ENCODE measurements at regions not wholly inside any gene's neighbourhood (a gene's known extent, or its start where the extent isn't known, plus 50 kb on each side); places are given as distances from the start of the nearest gene placed in this dataset.

GRCh38 chr20:20881808-20882207 lies 169.4 kb upstream of the RALGAPA2 start:
- Histone ChIP-seq H2AFZ (ENCODE audit: low read length) (no peak overlapping the region), H3K9me2 (replicated peaks; ENCODE audit: insufficient read depth, low read length) (no peaks in the 10 kb centered on the region), H3K79me2 (ENCODE audit: low read length) (no peaks in the 10 kb centered on the region), H3K27me3 (ENCODE audit: low read length) (no peaks in the 10 kb centered on the region), H3K4me2 (ENCODE audit: low read depth, low read length, poor library complexity, severe bottlenecking) (no peak overlapping the region), H3K27ac (ENCODE audit: low read length) (no peak overlapping the region), H4K20me1 (ENCODE audit: insufficient read depth, low read depth, low read length) (no peaks in the 10 kb centered on the region), H3K4me3 (ENCODE audit: low read length) (no peak overlapping the region), H3K9me3 (ENCODE audit: low read length) (no peaks in the 10 kb centered on the region), H3K4me1 (ENCODE audit: low read length) (no peaks in the 10 kb centered on the region), H3K36me3 (ENCODE audit: insufficient read depth, low read length) (no peaks in the 10 kb centered on the region), H3K9ac (ENCODE audit: low read length) (no peak overlapping the region)
- DNase-seq, result no peak

- no peak overlapping the region for H3K27ac ChIP-seq (ENCODE audit: low read length)
- H3K9ac ChIP-seq (ENCODE audit: low read length), result no peak overlapping the region
- H2AFZ ChIP-seq (ENCODE audit: low read length), result no peak overlapping the region
- H3K9me2 ChIP-seq (replicated peaks; ENCODE audit: insufficient read depth, low read length), result no peaks in the 10 kb centered on the region
- H4K20me1 ChIP-seq (ENCODE audit: insufficient read depth, low read depth, low read length), result no peaks in the 10 kb centered on the region
- no peaks in the 10 kb centered on the region for H3K9me3 ChIP-seq (ENCODE audit: low read length)
- no peak overlapping the region for H3K4me3 ChIP-seq (ENCODE audit: low read length)
- H3K36me3 ChIP-seq (ENCODE audit: insufficient read depth, low read length), result no peaks in the 10 kb centered on the region
- no peaks in the 10 kb centered on the region for H3K79me2 ChIP-seq (ENCODE audit: low read length)
- H3K4me1 ChIP-seq (ENCODE audit: low read length), result no peaks in the 10 kb centered on the region
- H3K4me2 ChIP-seq (ENCODE audit: low read depth, low read length, poor library complexity, severe bottlenecking), result no peak overlapping the region
- no peaks in the 10 kb centered on the region for H3K27me3 ChIP-seq (ENCODE audit: low read length)
- no peak for DNase-seq
Measured at GRCh38 chr20:20877079-20877478, 164.6 kb upstream of the RALGAPA2 start.

- H3K9me2 ChIP-seq (replicated peaks; ENCODE audit: insufficient read depth, low read length), result no peaks in the 10 kb centered on the region
- H4K20me1 ChIP-seq (ENCODE audit: insufficient read depth, low read depth, low read length), result no peaks in the 10 kb centered on the region
- H3K9me3 ChIP-seq (ENCODE audit: low read length), result no peaks in the 10 kb centered on the region
- no peak overlapping the region for H3K9ac ChIP-seq (ENCODE audit: low read length)
- DNase-seq, result no peak
- no peak overlapping the region for H3K27ac ChIP-seq (ENCODE audit: low read length)
- H3K4me3 ChIP-seq (ENCODE audit: low read length), result no peak overlapping the region
- no peaks in the 10 kb centered on the region for H3K79me2 ChIP-seq (ENCODE audit: low read length)
- H3K27me3 ChIP-seq (ENCODE audit: low read length), result no peaks in the 10 kb centered on the region
- no peaks in the 10 kb centered on the region for H3K4me1 ChIP-seq (ENCODE audit: low read length)
- no peak overlapping the region for H3K4me2 ChIP-seq (ENCODE audit: low read depth, low read length, poor library complexity, severe bottlenecking)
- H2AFZ ChIP-seq (ENCODE audit: low read length), result no peak overlapping the region
- no peaks in the 10 kb centered on the region for H3K36me3 ChIP-seq (ENCODE audit: insufficient read depth, low read length)
Measured at GRCh38 chr20:20875716-20876115, 163.3 kb upstream of the RALGAPA2 start.

- H3K27ac ChIP-seq (ENCODE audit: low read length), result no peak overlapping the region
- H3K36me3 ChIP-seq (ENCODE audit: insufficient read depth, low read length), result no peaks in the 10 kb centered on the region
- H2AFZ ChIP-seq (ENCODE audit: low read length), result no peak overlapping the region
- H4K20me1 ChIP-seq (ENCODE audit: insufficient read depth, low read depth, low read length), result no peaks in the 10 kb centered on the region
- no peak for DNase-seq
- H3K27me3 ChIP-seq (ENCODE audit: low read length), result no peaks in the 10 kb centered on the region
- no peaks in the 10 kb centered on the region for H3K4me1 ChIP-seq (ENCODE audit: low read length)
- H3K79me2 ChIP-seq (ENCODE audit: low read length), result no peaks in the 10 kb centered on the region
- H3K9ac ChIP-seq (ENCODE audit: low read length), result no peak overlapping the region
- H3K4me2 ChIP-seq (ENCODE audit: low read depth, low read length, poor library complexity, severe bottlenecking), result no peak overlapping the region
- no peaks in the 10 kb centered on the region for H3K9me2 ChIP-seq (replicated peaks; ENCODE audit: insufficient read depth, low read length)
- no peak overlapping the region for H3K4me3 ChIP-seq (ENCODE audit: low read length)
- no peaks in the 10 kb centered on the region for H3K9me3 ChIP-seq (ENCODE audit: low read length)
Measured at GRCh38 chr20:20872428-20872827, 160.0 kb upstream of the RALGAPA2 start.

- no peaks in the 10 kb centered on the region for H3K36me3 ChIP-seq (ENCODE audit: insufficient read depth, low read length)
- no peak overlapping the region for H2AFZ ChIP-seq (ENCODE audit: low read length)
- no peaks in the 10 kb centered on the region for H3K79me2 ChIP-seq (ENCODE audit: low read length)
- no peaks in the 10 kb centered on the region for H3K9me3 ChIP-seq (ENCODE audit: low read length)
- no peaks in the 10 kb centered on the region for H3K9me2 ChIP-seq (replicated peaks; ENCODE audit: insufficient read depth, low read length)
- no peak overlapping the region for H3K9ac ChIP-seq (ENCODE audit: low read length)
- H3K4me3 ChIP-seq (ENCODE audit: low read length), result no peak overlapping the region
- no peak overlapping the region for H3K4me2 ChIP-seq (ENCODE audit: low read depth, low read length, poor library complexity, severe bottlenecking)
- H4K20me1 ChIP-seq (ENCODE audit: insufficient read depth, low read depth, low read length), result no peaks in the 10 kb centered on the region
- no peaks in the 10 kb centered on the region for H3K4me1 ChIP-seq (ENCODE audit: low read length)
- no peak for DNase-seq
- no peak overlapping the region for H3K27ac ChIP-seq (ENCODE audit: low read length)
- no peaks in the 10 kb centered on the region for H3K27me3 ChIP-seq (ENCODE audit: low read length)
Measured at GRCh38 chr20:20869161-20869775, 156.8 kb upstream of the RALGAPA2 start.

GRCh38 chr20:20864351-20865096 lies 152.1 kb upstream of the RALGAPA2 start:
- Histone ChIP-seq H2AFZ (ENCODE audit: low read length) (no peak overlapping the region), H3K4me2 (ENCODE audit: low read depth, low read length, poor library complexity, severe bottlenecking) (no peak overlapping the region), H4K20me1 (ENCODE audit: insufficient read depth, low read depth, low read length) (no peaks in the 10 kb centered on the region), H3K4me3 (ENCODE audit: low read length) (no peak overlapping the region), H3K79me2 (ENCODE audit: low read length) (no peaks in the 10 kb centered on the region), H3K36me3 (ENCODE audit: insufficient read depth, low read length) (no peaks in the 10 kb centered on the region), H3K9ac (ENCODE audit: low read length) (no peak overlapping the region), H3K9me2 (replicated peaks; ENCODE audit: insufficient read depth, low read length) (no peaks in the 10 kb centered on the region), H3K9me3 (ENCODE audit: low read length) (no peaks in the 10 kb centered on the region), H3K27me3 (ENCODE audit: low read length) (no peaks in the 10 kb centered on the region), H3K4me1 (ENCODE audit: low read length) (no peaks in the 10 kb centered on the region), H3K27ac (ENCODE audit: low read length) (no peak overlapping the region)
- DNase-seq, result peak; percentile 62

- Histone ChIP-seq H3K4me3 (ENCODE audit: low read length) (no peak overlapping the region), H3K4me1 (ENCODE audit: low read length) (no peaks in the 10 kb centered on the region), H3K79me2 (ENCODE audit: low read length) (no peaks in the 10 kb centered on the region), H3K9me2 (replicated peaks; ENCODE audit: insufficient read depth, low read length) (no peaks in the 10 kb centered on the region), H3K4me2 (ENCODE audit: low read depth, low read length, poor library complexity, severe bottlenecking) (no peak overlapping the region), H3K36me3 (ENCODE audit: insufficient read depth, low read length) (no peaks in the 10 kb centered on the region), H3K9ac (ENCODE audit: low read length) (no peak overlapping the region), H4K20me1 (ENCODE audit: insufficient read depth, low read depth, low read length) (no peaks in the 10 kb centered on the region), H3K27ac (ENCODE audit: low read length) (no peak overlapping the region), H3K9me3 (ENCODE audit: low read length) (no peaks in the 10 kb centered on the region), H2AFZ (ENCODE audit: low read length) (no peak overlapping the region), H3K27me3 (ENCODE audit: low read length) (no peaks in the 10 kb centered on the region)
- peak; percentile 95 for DNase-seq
Measured at GRCh38 chr20:20860078-20860806, 147.8 kb upstream of the RALGAPA2 start.

- no peak overlapping the region for H3K4me2 ChIP-seq (ENCODE audit: low read depth, low read length, poor library complexity, severe bottlenecking)
- H3K9ac ChIP-seq (ENCODE audit: low read length), result no peak overlapping the region
- H3K27ac ChIP-seq (ENCODE audit: low read length), result no peak overlapping the region
- no peak overlapping the region for H2AFZ ChIP-seq (ENCODE audit: low read length)
- no peaks in the 10 kb centered on the region for H3K9me3 ChIP-seq (ENCODE audit: low read length)
- no peak for DNase-seq
- H3K27me3 ChIP-seq (ENCODE audit: low read length), result no peaks in the 10 kb centered on the region
- H4K20me1 ChIP-seq (ENCODE audit: insufficient read depth, low read depth, low read length), result no peaks in the 10 kb centered on the region
- no peaks in the 10 kb centered on the region for H3K4me1 ChIP-seq (ENCODE audit: low read length)
- no peaks in the 10 kb centered on the region for H3K79me2 ChIP-seq (ENCODE audit: low read length)
- no peak overlapping the region for H3K4me3 ChIP-seq (ENCODE audit: low read length)
- no peaks in the 10 kb centered on the region for H3K9me2 ChIP-seq (replicated peaks; ENCODE audit: insufficient read depth, low read length)
- H3K36me3 ChIP-seq (ENCODE audit: insufficient read depth, low read length), result no peaks in the 10 kb centered on the region
Measured at GRCh38 chr20:20859510-20859909, 147.1 kb upstream of the RALGAPA2 start.

Measured in Karpas-422 (cell line).